ENCODE measurements at regions not wholly inside any gene's neighbourhood (a gene's known extent, or its start where the extent isn't known, plus 50 kb on each side); places are given as distances from the start of the nearest gene placed in this dataset.

DNA sequence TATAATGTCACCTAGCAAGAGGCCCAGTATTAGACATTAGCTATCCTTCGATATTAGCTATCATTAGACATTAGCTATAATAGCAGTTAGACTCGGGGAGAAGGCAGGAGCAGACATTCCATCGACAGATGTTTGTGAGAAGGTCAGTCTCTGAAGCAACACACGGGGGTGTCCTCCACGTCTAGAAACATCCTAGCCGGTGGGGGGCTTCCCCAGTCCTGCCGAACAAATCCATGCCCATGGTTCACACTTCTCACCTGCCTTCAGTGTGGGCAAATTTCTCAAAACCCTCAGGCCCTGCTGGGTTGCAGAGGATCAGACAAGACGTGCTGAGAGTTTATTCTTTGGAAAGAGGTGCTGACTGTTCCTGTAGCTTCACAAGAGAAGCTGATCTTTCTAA, 151.1 kb downstream of the IRF8 start:
- no peak for DNase-seq (ENCODE audit: low spot score)
- Histone ChIP-seq H3K27ac (no peak overlapping the region), H3K9ac (no peak overlapping the region), H3K9me3 (ENCODE audit: low read depth) (no peaks in the 10 kb centered on the region), H3K4me2 (no peak overlapping the region), H4K20me1 (ENCODE audit: low read depth) (no peaks in the 10 kb centered on the region), H3K79me2 (ENCODE audit: low read depth) (no peaks in the 10 kb centered on the region), H3K36me3 (no peaks in the 10 kb centered on the region), H3K4me3 (no peak overlapping the region), H3F3A (ENCODE audit: low read depth) (no peaks in the 10 kb centered on the region), H3K27me3 (peaks cover 9% of the 10 kb centered on the region), H2AFZ (replicated peaks) (no peak overlapping the region), H3K4me1 (peaks cover 5% of the 10 kb centered on the region)
- H3K27ac Mint-ChIP-seq = no peak overlapping the region
- no peak overlapping the region for H3K4me3 Mint-ChIP-seq
- TF ChIP-seq EZH2phosphoT487 (IDR thresholded peaks at IDR 0.05) = no peak
- TF ChIP-seq, protein P1, sequence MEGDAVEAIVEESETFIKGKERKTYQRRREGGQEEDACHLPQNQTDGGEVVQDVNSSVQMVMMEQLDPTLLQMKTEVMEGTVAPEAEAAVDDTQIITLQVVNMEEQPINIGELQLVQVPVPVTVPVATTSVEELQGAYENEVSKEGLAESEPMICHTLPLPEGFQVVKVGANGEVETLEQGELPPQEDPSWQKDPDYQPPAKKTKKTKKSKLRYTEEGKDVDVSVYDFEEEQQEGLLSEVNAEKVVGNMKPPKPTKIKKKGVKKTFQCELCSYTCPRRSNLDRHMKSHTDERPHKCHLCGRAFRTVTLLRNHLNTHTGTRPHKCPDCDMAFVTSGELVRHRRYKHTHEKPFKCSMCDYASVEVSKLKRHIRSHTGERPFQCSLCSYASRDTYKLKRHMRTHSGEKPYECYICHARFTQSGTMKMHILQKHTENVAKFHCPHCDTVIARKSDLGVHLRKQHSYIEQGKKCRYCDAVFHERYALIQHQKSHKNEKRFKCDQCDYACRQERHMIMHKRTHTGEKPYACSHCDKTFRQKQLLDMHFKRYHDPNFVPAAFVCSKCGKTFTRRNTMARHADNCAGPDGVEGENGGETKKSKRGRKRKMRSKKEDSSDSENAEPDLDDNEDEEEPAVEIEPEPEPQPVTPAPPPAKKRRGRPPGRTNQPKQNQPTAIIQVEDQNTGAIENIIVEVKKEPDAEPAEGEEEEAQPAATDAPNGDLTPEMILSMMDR (IDR thresholded peaks at IDR 0.05) = no peak
- TF ChIP-seq EZH2 (IDR thresholded peaks at IDR 0.05) = no peak
- H3K4me1 Mint-ChIP-seq = peaks cover 28% of the 10 kb centered on the region
- no peaks in the 10 kb centered on the region for H3K9me3 Mint-ChIP-seq
- no peaks in the 10 kb centered on the region for H3K36me3 Mint-ChIP-seq
- peaks cover 34% of the 10 kb centered on the region for H3K27me3 Mint-ChIP-seq (ENCODE audit: insufficient read depth, low read depth)

DNA sequence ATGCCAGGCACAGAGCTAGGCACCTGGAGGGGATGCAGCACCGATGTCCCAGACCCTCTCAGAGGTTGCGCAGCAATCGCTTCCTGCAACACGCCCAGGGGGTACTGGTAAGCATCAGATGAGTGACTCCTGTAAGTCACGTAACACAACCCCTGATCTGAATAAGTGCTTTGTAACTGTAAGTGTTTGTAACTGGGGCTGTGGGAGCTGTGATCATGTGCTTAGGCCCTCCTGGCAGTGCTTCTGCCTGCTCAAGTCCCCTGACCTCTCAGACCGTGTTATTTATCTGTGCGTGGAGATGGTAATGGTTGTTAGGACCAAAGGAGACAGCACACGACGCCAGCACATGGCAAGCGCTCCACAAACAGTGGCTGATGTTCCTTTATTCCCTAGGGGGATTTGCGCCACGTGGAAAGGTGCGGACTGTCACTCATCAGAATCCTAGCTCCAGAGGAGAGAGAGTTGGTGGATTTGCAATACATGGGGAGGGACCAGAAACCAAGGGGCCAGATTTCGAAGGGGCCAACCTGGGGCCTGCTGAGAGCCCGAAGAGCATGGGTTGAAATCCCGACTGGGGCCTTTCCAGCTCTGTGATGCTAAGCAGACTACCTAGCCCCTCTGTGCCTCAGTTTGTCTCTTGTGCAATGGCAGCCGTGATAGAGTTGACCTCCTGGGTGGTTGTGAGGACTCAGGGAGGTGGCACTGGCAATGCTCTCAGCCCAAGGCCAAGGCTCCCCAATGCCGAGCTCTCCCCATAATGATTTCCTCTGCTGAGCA, 151.8 kb downstream of the IRF8 start:
- TF ChIP-seq EZH2 (IDR thresholded peaks at IDR 0.05) = no peak
- TF ChIP-seq, protein P1 (IDR thresholded peaks at IDR 0.05) = no peak

DNA sequence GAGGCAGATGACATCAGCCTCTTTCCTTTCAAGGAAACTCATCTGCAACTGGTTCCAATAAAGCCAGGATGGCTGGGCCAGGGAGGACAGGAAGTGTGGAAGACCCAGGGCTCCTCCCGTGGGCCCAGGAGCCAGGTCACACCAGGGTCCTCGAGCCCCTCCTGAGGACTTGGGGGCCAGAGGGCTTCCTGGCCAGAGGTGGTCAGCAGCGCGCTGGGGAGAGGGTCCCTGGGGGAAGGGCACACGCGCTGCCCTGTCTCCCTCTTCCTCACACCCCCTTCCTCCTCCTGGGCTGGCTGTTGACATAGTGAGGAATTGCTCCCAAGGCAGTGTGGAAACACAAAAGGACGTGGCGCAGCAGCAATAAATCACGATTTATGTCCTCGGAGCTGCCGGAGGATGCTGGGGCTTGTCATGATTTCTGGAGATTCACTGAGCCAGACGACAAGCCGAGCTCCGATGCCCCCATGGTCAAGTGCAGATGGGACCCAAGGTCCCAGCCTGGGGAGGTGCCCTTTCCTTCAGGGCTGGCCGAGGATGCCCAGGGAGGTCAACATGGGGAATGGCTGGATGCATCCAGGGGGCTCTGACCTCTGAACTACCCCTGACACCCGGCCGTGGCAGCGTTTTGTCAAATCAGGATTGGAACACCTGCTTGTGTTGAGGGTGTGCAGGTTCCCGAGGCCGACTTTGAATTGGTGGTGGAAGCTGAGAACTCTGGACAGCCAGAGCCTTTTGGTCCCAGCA, 152.6 kb downstream of the IRF8 start:
- no peak for DNase-seq (ENCODE audit: low spot score)
- Mint-ChIP-seq H3K4me3 (no peak overlapping the region), H3K9me3 (no peaks in the 10 kb centered on the region), H3K27ac (no peak overlapping the region), H3K36me3 (no peaks in the 10 kb centered on the region), H3K4me1 (peaks cover 23% of the 10 kb centered on the region), H3K27me3 (ENCODE audit: insufficient read depth, low read depth) (peaks cover 28% of the 10 kb centered on the region)
- H3K36me3 ChIP-seq = no peaks in the 10 kb centered on the region
- H3K79me2 ChIP-seq (ENCODE audit: low read depth) = no peaks in the 10 kb centered on the region
- H3K27ac ChIP-seq = no peak overlapping the region
- H3K4me3 ChIP-seq = no peak overlapping the region
- no peaks in the 10 kb centered on the region for H3F3A ChIP-seq (ENCODE audit: low read depth)
- peaks cover 9% of the 10 kb centered on the region for H3K27me3 ChIP-seq
- no peak overlapping the region for H2AFZ ChIP-seq (replicated peaks)
- no peaks in the 10 kb centered on the region for H3K9me3 ChIP-seq (ENCODE audit: low read depth)
- TF ChIP-seq EZH2phosphoT487 (IDR thresholded peaks at IDR 0.05) (no peak), EZH2 (IDR thresholded peaks at IDR 0.05) (no peak)
- TF ChIP-seq, protein P1 (IDR thresholded peaks at IDR 0.05) = no peak
- peaks cover under 1% of the 10 kb centered on the region for H3K4me1 ChIP-seq
- no peak overlapping the region for H3K4me2 ChIP-seq
- no peak overlapping the region for H3K9ac ChIP-seq
- H4K20me1 ChIP-seq (ENCODE audit: low read depth) = no peaks in the 10 kb centered on the region

More for the DNA sequence above, 151.8 kb downstream of the IRF8 start:
- no peak for DNase-seq (ENCODE audit: low spot score)
- H3K36me3 ChIP-seq = no peaks in the 10 kb centered on the region
- H3F3A ChIP-seq (ENCODE audit: low read depth) = no peaks in the 10 kb centered on the region
- Mint-ChIP-seq H3K9me3 (no peaks in the 10 kb centered on the region), H3K27ac (no peak overlapping the region), H3K27me3 (ENCODE audit: insufficient read depth, low read depth) (peaks cover 32% of the 10 kb centered on the region), H3K4me1 (peaks cover 28% of the 10 kb centered on the region), H3K4me3 (no peak overlapping the region), H3K36me3 (no peaks in the 10 kb centered on the region)
- no peak overlapping the region for H3K27ac ChIP-seq
- peaks cover 5% of the 10 kb centered on the region for H3K4me1 ChIP-seq
- peaks cover 9% of the 10 kb centered on the region for H3K27me3 ChIP-seq
- H3K9ac ChIP-seq = no peak overlapping the region
- H3K4me3 ChIP-seq = no peak overlapping the region
- no peak overlapping the region for H3K4me2 ChIP-seq
- H3K79me2 ChIP-seq (ENCODE audit: low read depth) = no peaks in the 10 kb centered on the region
- no peaks in the 10 kb centered on the region for H4K20me1 ChIP-seq (ENCODE audit: low read depth)
- no peaks in the 10 kb centered on the region for H3K9me3 ChIP-seq (ENCODE audit: low read depth)
- no peak overlapping the region for H2AFZ ChIP-seq (replicated peaks)

Data from neural progenitor cell (in vitro differentiated cells).